ENCODE measurements at regions not wholly inside any gene's neighbourhood (a gene's known extent, or its start where the extent isn't known, plus 50 kb on each side); places are given as distances from the start of the nearest gene placed in this dataset.

- ATAC-seq: peak; percentile 97
- TF ChIP-seq CSDC2 (CRISPR knock-in tag; IDR thresholded peaks at IDR 0.05): no peak
- TF ChIP-seq ISL1 (CRISPR knock-in tag; IDR thresholded peaks at IDR 0.05): peak; percentile 32; the same call in 1 of the 2 replicates
- no peak for TF ChIP-seq GLIS3 (CRISPR knock-in tag; IDR thresholded peaks at IDR 0.05)
- no peak for TF ChIP-seq BACH2 (CRISPR knock-in tag; IDR thresholded peaks at IDR 0.05; ENCODE audit: borderline replicate concordance)
- no peak for TF ChIP-seq TSHZ2 (CRISPR knock-in tag; IDR thresholded peaks at IDR 0.05)
These were observed 531.0 kb upstream of the SETBP1 start for GRCh38 chr18:44149706-44150105.

- TF ChIP-seq ZC3H10 (CRISPR knock-in tag; IDR thresholded peaks at IDR 0.05): no peak
- TF ChIP-seq ISL1 (CRISPR knock-in tag; IDR thresholded peaks at IDR 0.05): no peak
- TF ChIP-seq CSDC2 (CRISPR knock-in tag; IDR thresholded peaks at IDR 0.05): no peak
- TF ChIP-seq CSRNP3 (CRISPR knock-in tag; IDR thresholded peaks at IDR 0.05): no peak
- TF ChIP-seq ZNF565 (CRISPR knock-in tag; conservative IDR thresholded peaks at IDR 0.05; ENCODE audit: low read depth): no peak
- no peak for ATAC-seq
These were observed 526.7 kb upstream of the SETBP1 start for GRCh38 chr18:44153981-44154380.

- TF ChIP-seq ZFP30 (CRISPR knock-in tag; IDR thresholded peaks at IDR 0.05) (no peak), ZFP3 (CRISPR knock-in tag; IDR thresholded peaks at IDR 0.05) (no peak), TSHZ2 (CRISPR knock-in tag; IDR thresholded peaks at IDR 0.05) (no peak), ISL1 (CRISPR knock-in tag; IDR thresholded peaks at IDR 0.05) (no peak), POU6F1 (CRISPR knock-in tag; IDR thresholded peaks at IDR 0.05; ENCODE audit: borderline replicate concordance, low read depth) (no peak)
- no peak for ATAC-seq
These were observed 524.6 kb upstream of the SETBP1 start for GRCh38 chr18:44156126-44156525.

- ATAC-seq: no peak
These were observed 523.8 kb upstream of the SETBP1 start for GRCh38 chr18:44156776-44157335.

GRCh38 chr18:44170208-44170880, 510.3 kb upstream of the SETBP1 start:
- no peak for ATAC-seq
- TF ChIP-seq CREB5 (CRISPR knock-in tag; IDR thresholded peaks at IDR 0.05; ENCODE audit: low read depth): no peak
- no peak for TF ChIP-seq OSR1 (CRISPR knock-in tag; IDR thresholded peaks at IDR 0.05)
- no peak for TF ChIP-seq TOX (CRISPR knock-in tag; IDR thresholded peaks at IDR 0.05; ENCODE audit: borderline replicate concordance)
- TF ChIP-seq ZC3H10 (CRISPR knock-in tag; IDR thresholded peaks at IDR 0.05): no peak
- no peak for TF ChIP-seq ZNF70 (CRISPR knock-in tag; IDR thresholded peaks at IDR 0.05)
- TF ChIP-seq CSRNP3 (CRISPR knock-in tag; IDR thresholded peaks at IDR 0.05): no peak
- TF ChIP-seq PPARA (CRISPR knock-in tag; IDR thresholded peaks at IDR 0.05; ENCODE audit: borderline replicate concordance): no peak
- no peak for TF ChIP-seq ZFP3 (CRISPR knock-in tag; IDR thresholded peaks at IDR 0.05)
- TF ChIP-seq RARB (CRISPR knock-in tag; IDR thresholded peaks at IDR 0.05): no peak
- TF ChIP-seq CSDC2 (CRISPR knock-in tag; IDR thresholded peaks at IDR 0.05): no peak

More at GRCh38 chr18:44156776-44157335, 523.8 kb upstream of the SETBP1 start:
- no peak for TF ChIP-seq ZNF8 (CRISPR knock-in tag; IDR thresholded peaks at IDR 0.05)
- no peak for TF ChIP-seq RARB (CRISPR knock-in tag; IDR thresholded peaks at IDR 0.05)
- TF ChIP-seq TOX (CRISPR knock-in tag; IDR thresholded peaks at IDR 0.05; ENCODE audit: borderline replicate concordance): no peak
- no peak for TF ChIP-seq ZC3H10 (CRISPR knock-in tag; IDR thresholded peaks at IDR 0.05)
- TF ChIP-seq ESRRG (CRISPR knock-in tag; IDR thresholded peaks at IDR 0.05): no peak
- TF ChIP-seq BACH2 (CRISPR knock-in tag; IDR thresholded peaks at IDR 0.05; ENCODE audit: borderline replicate concordance): no peak
- TF ChIP-seq ZFP3 (CRISPR knock-in tag; IDR thresholded peaks at IDR 0.05): no peak
- TF ChIP-seq ZNF565 (CRISPR knock-in tag; conservative IDR thresholded peaks at IDR 0.05; ENCODE audit: low read depth): no peak

Measured in SK-N-SH treated with all-trans-retinoic acid at 6 μM for 48 hours (cell line).